GM12878 (cell line): ENCODE measurements at regions not wholly inside any gene's neighbourhood (a gene's known extent, or its start where the extent isn't known, plus 50 kb on each side); places are given as distances from the start of the nearest gene placed in this dataset.

Experiments used
- BCLAF1 ChIP-seq: fragments of 450-650 bp; IDR thresholded peaks from 2 replicates; pipeline ENCODE4 v1.6.1; 2017; ENCODE audit warnings: antibody characterized with exemption, mild to moderate bottlenecking, moderate library complexity
- CHD1 ChIP-seq: IDR thresholded peaks from 2 replicates; pipeline ENCODE4 v1.6.1; 2012; ENCODE audit warnings: low read depth, low read length, improper control_type of control experiment
- ESRRA ChIP-seq: IDR thresholded peaks from 2 replicates; pipeline ENCODE4 v1.6.1; 2012; ENCODE audit warnings: mild to moderate bottlenecking, low read length, improper control_type of control experiment
- NRF1 ChIP-seq: conservative IDR thresholded peaks from 2 replicates; pipeline ENCODE4 v1.6.1; 2011; ENCODE audit warnings: mild to moderate bottlenecking, low read depth, low read length, improper control_type of control experiment
- POLR2AphosphoS5 ChIP-seq: IDR thresholded peaks from 2 replicates; pipeline ENCODE4 v1.6.1; 2011; ENCODE audit warnings: mild to moderate bottlenecking, low read length, inconsistent platforms
- RAD21 ChIP-seq: IDR thresholded peaks from 2 replicates; pipeline ENCODE4 v1.6.1; 2011; ENCODE audit warnings: mild to moderate bottlenecking, low read depth, low read length, moderate library complexity; ENCODE audit not compliant: insufficient read depth
- RB1 ChIP-seq: fragments of 450-650 bp; formaldehyde crosslinking; IDR thresholded peaks from 2 replicates; pipeline ENCODE4 v1.6.1; 2017; ENCODE audit warnings: mild to moderate bottlenecking, borderline replicate concordance
- TF ChIP-seq, protein P1 (sequence below): fragments of 450-650 bp; formaldehyde crosslinking; IDR thresholded peaks from 2 replicates; pipeline ENCODE4 v1.4.0; 2020; ENCODE audit warnings: mild to moderate bottlenecking, moderate library complexity
- TF ChIP-seq, protein P2 (sequence below): fragments of 450-650 bp; formaldehyde crosslinking; IDR thresholded peaks from 2 replicates; pipeline ENCODE4 v1.5.0; 2022; ENCODE audit warnings: mild to moderate bottlenecking, missing genetic modification characterization

DNA sequence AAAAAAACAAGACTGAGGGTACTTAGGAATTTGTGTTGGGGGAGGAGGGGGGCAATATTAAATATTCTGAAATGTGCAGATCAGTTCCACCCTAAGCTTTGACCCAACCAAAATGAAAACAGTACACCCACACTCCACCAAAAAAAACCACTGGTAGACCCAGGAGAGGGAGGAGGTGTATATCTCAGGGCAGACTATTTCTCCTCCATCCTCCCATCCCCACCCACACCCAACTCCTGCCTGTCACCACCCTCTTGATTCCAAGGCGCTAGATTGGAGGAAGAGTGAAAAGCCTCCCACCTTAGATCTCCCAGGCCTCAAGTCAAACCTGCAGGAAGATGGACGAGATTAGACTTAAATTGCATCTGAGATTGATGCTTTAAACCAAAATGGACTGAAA lies 76.6 kb upstream of the SRD5A3 start (continued):
- TF ChIP-seq, protein P1, sequence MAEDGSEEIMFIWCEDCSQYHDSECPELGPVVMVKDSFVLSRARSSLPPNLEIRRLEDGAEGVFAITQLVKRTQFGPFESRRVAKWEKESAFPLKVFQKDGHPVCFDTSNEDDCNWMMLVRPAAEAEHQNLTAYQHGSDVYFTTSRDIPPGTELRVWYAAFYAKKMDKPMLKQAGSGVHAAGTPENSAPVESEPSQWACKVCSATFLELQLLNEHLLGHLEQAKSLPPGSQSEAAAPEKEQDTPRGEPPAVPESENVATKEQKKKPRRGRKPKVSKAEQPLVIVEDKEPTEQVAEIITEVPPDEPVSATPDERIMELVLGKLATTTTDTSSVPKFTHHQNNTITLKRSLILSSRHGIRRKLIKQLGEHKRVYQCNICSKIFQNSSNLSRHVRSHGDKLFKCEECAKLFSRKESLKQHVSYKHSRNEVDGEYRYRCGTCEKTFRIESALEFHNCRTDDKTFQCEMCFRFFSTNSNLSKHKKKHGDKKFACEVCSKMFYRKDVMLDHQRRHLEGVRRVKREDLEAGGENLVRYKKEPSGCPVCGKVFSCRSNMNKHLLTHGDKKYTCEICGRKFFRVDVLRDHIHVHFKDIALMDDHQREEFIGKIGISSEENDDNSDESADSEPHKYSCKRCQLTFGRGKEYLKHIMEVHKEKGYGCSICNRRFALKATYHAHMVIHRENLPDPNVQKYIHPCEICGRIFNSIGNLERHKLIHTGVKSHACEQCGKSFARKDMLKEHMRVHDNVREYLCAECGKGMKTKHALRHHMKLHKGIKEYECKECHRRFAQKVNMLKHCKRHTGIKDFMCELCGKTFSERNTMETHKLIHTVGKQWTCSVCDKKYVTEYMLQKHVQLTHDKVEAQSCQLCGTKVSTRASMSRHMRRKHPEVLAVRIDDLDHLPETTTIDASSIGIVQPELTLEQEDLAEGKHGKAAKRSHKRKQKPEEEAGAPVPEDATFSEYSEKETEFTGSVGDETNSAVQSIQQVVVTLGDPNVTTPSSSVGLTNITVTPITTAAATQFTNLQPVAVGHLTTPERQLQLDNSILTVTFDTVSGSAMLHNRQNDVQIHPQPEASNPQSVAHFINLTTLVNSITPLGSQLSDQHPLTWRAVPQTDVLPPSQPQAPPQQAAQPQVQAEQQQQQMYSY: no peak
- TF ChIP-seq ESRRA (no peak), CHD1 (no peak), BCLAF1 (no peak), RAD21 (no peak), POLR2AphosphoS5 (no peak), RB1 (no peak), NRF1 (no peak)
- TF ChIP-seq, protein P2, sequence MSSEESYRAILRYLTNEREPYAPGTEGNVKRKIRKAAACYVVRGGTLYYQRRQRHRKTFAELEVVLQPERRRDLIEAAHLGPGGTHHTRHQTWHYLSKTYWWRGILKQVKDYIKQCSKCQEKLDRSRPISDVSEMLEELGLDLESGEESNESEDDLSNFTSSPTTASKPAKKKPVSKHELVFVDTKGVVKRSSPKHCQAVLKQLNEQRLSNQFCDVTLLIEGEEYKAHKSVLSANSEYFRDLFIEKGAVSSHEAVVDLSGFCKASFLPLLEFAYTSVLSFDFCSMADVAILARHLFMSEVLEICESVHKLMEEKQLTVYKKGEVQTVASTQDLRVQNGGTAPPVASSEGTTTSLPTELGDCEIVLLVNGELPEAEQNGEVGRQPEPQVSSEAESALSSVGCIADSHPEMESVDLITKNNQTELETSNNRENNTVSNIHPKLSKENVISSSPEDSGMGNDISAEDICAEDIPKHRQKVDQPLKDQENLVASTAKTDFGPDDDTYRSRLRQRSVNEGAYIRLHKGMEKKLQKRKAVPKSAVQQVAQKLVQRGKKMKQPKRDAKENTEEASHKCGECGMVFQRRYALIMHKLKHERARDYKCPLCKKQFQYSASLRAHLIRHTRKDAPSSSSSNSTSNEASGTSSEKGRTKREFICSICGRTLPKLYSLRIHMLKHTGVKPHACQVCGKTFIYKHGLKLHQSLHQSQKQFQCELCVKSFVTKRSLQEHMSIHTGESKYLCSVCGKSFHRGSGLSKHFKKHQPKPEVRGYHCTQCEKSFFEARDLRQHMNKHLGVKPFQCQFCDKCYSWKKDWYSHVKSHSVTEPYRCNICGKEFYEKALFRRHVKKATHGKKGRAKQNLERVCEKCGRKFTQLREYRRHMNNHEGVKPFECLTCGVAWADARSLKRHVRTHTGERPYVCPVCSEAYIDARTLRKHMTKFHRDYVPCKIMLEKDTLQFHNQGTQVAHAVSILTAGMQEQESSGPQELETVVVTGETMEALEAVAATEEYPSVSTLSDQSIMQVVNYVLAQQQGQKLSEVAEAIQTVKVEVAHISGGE (CRISPR knock-in tag): no peak
